ENCODE measurements at regions not wholly inside any gene's neighbourhood (a gene's known extent, or its start where the extent isn't known, plus 50 kb on each side); places are given as distances from the start of the nearest gene placed in this dataset.

- Histone ChIP-seq H3K4me3 (replicated peaks in 1 of 3) (no peak overlapping the region), H3K9me3 (no peaks in the 10 kb centered on the region), H3K27ac (no peak overlapping the region), H3K27me3 (no peaks in the 10 kb centered on the region), H3K36me3 (no peaks in the 10 kb centered on the region), H3K4me1 (no peaks in the 10 kb centered on the region)
- DNase-seq, result no peak
- intact Hi-C loops (cut with DNase I), result no loop called here
- TF ChIP-seq POLR2A (IDR thresholded peaks at IDR 0.05), result no peak
- no peak for TF ChIP-seq CTCF (IDR thresholded peaks at IDR 0.05)
- 96 to 97% methylated on average over 4 to 7 of the region's 26 CpGs for WGBS, 2 donors
Observed at GRCh38 chr6:9942131-9942530, 472.7 kb downstream of the TFAP2A start.

- H3K36me3 ChIP-seq, result no peaks in the 10 kb centered on the region
- no peak for TF ChIP-seq POLR2A (IDR thresholded peaks at IDR 0.05)
- TF ChIP-seq CTCF (IDR thresholded peaks at IDR 0.05), result no peak
- H3K27me3 ChIP-seq, result no peaks in the 10 kb centered on the region
- H3K4me3 ChIP-seq (replicated peaks in 1 of 3), result no peak overlapping the region
- no peak overlapping the region for H3K27ac ChIP-seq
- H3K4me1 ChIP-seq, result no peaks in the 10 kb centered on the region
- H3K9me3 ChIP-seq, result no peaks in the 10 kb centered on the region
- WGBS, 2 donors, result 72 to 79% methylated on average over 7 of the region's 7 CpGs
- intact Hi-C loops (cut with DNase I), result no loop called here
- DNase-seq, result no peak
Observed at GRCh38 chr6:9938801-9939200, 476.1 kb downstream of the TFAP2A start.

- intact Hi-C loops (cut with DNase I), result no loop called here
- DNase-seq, result no peak
- WGBS, 2 donors, result 77 to 81% methylated on average over 13 of the region's 13 CpGs
- Histone ChIP-seq H3K4me1 (no peaks in the 10 kb centered on the region), H3K27me3 (no peaks in the 10 kb centered on the region), H3K36me3 (no peaks in the 10 kb centered on the region), H3K27ac (no peak overlapping the region), H3K4me3 (replicated peaks in 1 of 3) (no peak overlapping the region), H3K9me3 (no peaks in the 10 kb centered on the region)
- no peak for TF ChIP-seq CTCF (IDR thresholded peaks at IDR 0.05)
- no peak for TF ChIP-seq POLR2A (IDR thresholded peaks at IDR 0.05)
Observed at GRCh38 chr6:9937031-9937763, 477.7 kb downstream of the TFAP2A start.

GRCh38 chr6:9936551-9936950 lies 478.3 kb downstream of the TFAP2A start:
- Histone ChIP-seq H3K9me3 (no peaks in the 10 kb centered on the region), H3K36me3 (no peaks in the 10 kb centered on the region), H3K27ac (no peak overlapping the region), H3K27me3 (no peaks in the 10 kb centered on the region), H3K4me1 (no peaks in the 10 kb centered on the region), H3K4me3 (replicated peaks in 1 of 3) (no peak overlapping the region)
- intact Hi-C loops (cut with DNase I), result no loop called here
- TF ChIP-seq POLR2A (IDR thresholded peaks at IDR 0.05) (no peak), CTCF (IDR thresholded peaks at IDR 0.05) (no peak)
- DNase-seq, result no peak
- 45 to 54% methylated on average over 7 of the region's 7 CpGs for WGBS, 2 donors

GRCh38 chr6:9933677-9934076 lies 481.2 kb downstream of the TFAP2A start:
- TF ChIP-seq CTCF (IDR thresholded peaks at IDR 0.05) (no peak), POLR2A (IDR thresholded peaks at IDR 0.05) (no peak)
- Histone ChIP-seq H3K4me1 (no peaks in the 10 kb centered on the region), H3K36me3 (no peaks in the 10 kb centered on the region), H3K27me3 (no peaks in the 10 kb centered on the region), H3K4me3 (replicated peaks in 1 of 3) (no peak overlapping the region), H3K9me3 (no peaks in the 10 kb centered on the region), H3K27ac (no peak overlapping the region)
- DNase-seq, result no peak
- 89 to 93% methylated on average over 2 of the region's 2 CpGs for WGBS, 2 donors
- intact Hi-C loops (cut with DNase I), result no loop called here
